Endothelial cell of umbilical vein (primary cell): ENCODE measurements at regions not wholly inside any gene's neighbourhood (a gene's known extent, or its start where the extent isn't known, plus 50 kb on each side); places are given as distances from the start of the nearest gene placed in this dataset.

Experiments
- BruUV-seq: library from RNA; stranded (reverse); fragments of 400-500 nt; replicated peaks from 2 replicates; lab custom pipeline; 2021; lab: Mats Ljungman, UMichigan
- CTCF ChIA-PET: fragments of 300-600, 350-600 bp; sonication (Branson Sonifier 250); formaldehyde crosslinking; loops from one replicate; lab custom pipeline; 2021; ENCODE audit warnings: antibody characterized with exemption, inconsistent platforms; lab: Charles Lee
- POLR2A ChIA-PET: fragments of 300-600, 350-600 bp; sonication (Branson Sonifier 250); formaldehyde crosslinking; loops from one replicate; lab custom pipeline; 2021; ENCODE audit warnings: antibody characterized with exemption, inconsistent platforms; lab: Charles Lee
- DNase-seq: peaks from one replicate; pipeline ENCODE4 v3.0.0-alpha.2; 2011; ENCODE audit warnings: low read depth, low spot score
- FAIRE-seq: peaks from 2 replicates; lab custom pipeline; 2011; peaks lifted over from hg19 to GRCh38; lab: Jason Lieb, UNC
- H2AFZ ChIP-seq: 2 replicates; pipeline ENCODE4 v1.6.0; 2012; ENCODE audit warnings: low read depth, low read length, control low read depth, inconsistent platforms
- H3K27ac ChIP-seq: 2 replicates; pipeline ENCODE4 v1.5.1; 2011; ENCODE audit warnings: low read depth, mild to moderate bottlenecking, control low read depth, low read length, moderate library complexity; ENCODE audit not compliant: insufficient read depth
- H3K27me3 ChIP-seq, 2 experiments: 2 replicates each; pipeline versions ENCODE4 v1.6.0 to v1.6.1; 2011; ENCODE audit warnings: low read length in 2 of 2, mixed read lengths in 1 of 2; ENCODE audit not compliant: control insufficient read depth in 2 of 2, insufficient read depth in 2 of 2
- H3K36me3 ChIP-seq, 2 experiments: 2 replicates in 1 of 2; 3 replicates in 1 of 2; pipeline ENCODE4 v1.5.1; 2011; ENCODE audit warnings: low read length in 2 of 2, mild to moderate bottlenecking in 1 of 2, moderate library complexity in 1 of 2; ENCODE audit not compliant: control insufficient read depth in 2 of 2, insufficient read depth in 2 of 2; ENCODE audit errors: extremely low read depth in 1 of 2
- H3K4me1 ChIP-seq: 3 replicates; pipeline ENCODE4 v1.5.1; 2011; ENCODE audit warnings: mild to moderate bottlenecking, low read length; ENCODE audit not compliant: control insufficient read depth, insufficient read depth; ENCODE audit errors: extremely low read depth
- H3K4me2 ChIP-seq: 2 replicates; pipeline ENCODE4 v1.6.1; 2011; ENCODE audit warnings: low read length, control low read depth, mixed read lengths; ENCODE audit not compliant: insufficient read depth
- H3K4me3 ChIP-seq, 3 experiments: fragments of 200-600 bp in 1 of 3; sonication (generic), shearing (Covaris generic) in 1 of 3; replicated peaks in 1 of 3; 2 replicates each; pipeline ENCODE4 v1.5.1; 2011 to 2016; ENCODE audit warnings: control low read depth in 3 of 3, low read length in 3 of 3, mild to moderate bottlenecking in 2 of 3, inconsistent platforms in 1 of 3, low read depth in 1 of 3, moderate library complexity in 1 of 3; ENCODE audit not compliant: insufficient read depth in 1 of 3
- H3K79me2 ChIP-seq: 2 replicates; pipeline ENCODE4 v1.6.0; 2012; ENCODE audit warnings: low read length, inconsistent platforms; ENCODE audit not compliant: control insufficient read depth, insufficient read depth
- H3K9ac ChIP-seq: replicated peaks from 2 replicates; pipeline ENCODE3; 2011; ENCODE audit warnings: low read length, control low read depth; ENCODE audit not compliant: insufficient read depth; ENCODE audit errors: extremely low read depth
- H3K9me1 ChIP-seq: replicated peaks from 3 replicates; pipeline ENCODE4 v1.6.0; 2011; ENCODE audit warnings: mild to moderate bottlenecking, low read length; ENCODE audit not compliant: control insufficient read depth, insufficient read depth; ENCODE audit errors: extremely low read depth
- H3K9me3 ChIP-seq: replicated peaks from 2 replicates; pipeline ENCODE4 v1.5.1; 2012; ENCODE audit warnings: low read length, inconsistent platforms; ENCODE audit not compliant: control insufficient read depth, insufficient read depth
- H4K20me1 ChIP-seq: replicated peaks from 2 replicates; pipeline ENCODE3; 2011; ENCODE audit warnings: mild to moderate bottlenecking, low read length; ENCODE audit not compliant: control insufficient read depth, insufficient read depth; ENCODE audit errors: extremely low read depth
- CTCF ChIP-seq, 2 donors: IDR thresholded peaks; 1 replicate in 1 of 2; 2 replicates in 1 of 2; pipeline ENCODE4 v1.5.1; 2011; ENCODE audit warnings: low read length in 2 of 2, mild to moderate bottlenecking in 2 of 2, moderate library complexity in 2 of 2, control low read depth in 1 of 2, inconsistent platforms in 1 of 2, low read depth in 1 of 2; ENCODE audit not compliant: insufficient read depth in 1 of 2; ENCODE audit errors: extremely low read depth in 1 of 2
- EZH2 ChIP-seq: IDR thresholded peaks from 2 replicates; pipeline ENCODE4 v1.6.1; 2012; ENCODE audit warnings: borderline replicate concordance, low read depth, mild to moderate bottlenecking, moderate library complexity, low read length, inconsistent platforms; ENCODE audit not compliant: severe bottlenecking
- GATA2 ChIP-seq: IDR thresholded peaks from 2 replicates; pipeline ENCODE4 v1.7.0; 2011; ENCODE audit warnings: low read depth, mild to moderate bottlenecking, moderate library complexity, mixed read lengths, low read length; ENCODE audit not compliant: insufficient read length, insufficient read depth
- JUN ChIP-seq: IDR thresholded peaks from 2 replicates; pipeline ENCODE4 v1.6.1; 2011; ENCODE audit warnings: borderline replicate concordance, low read depth; ENCODE audit not compliant: insufficient read length, insufficient read depth
- MYC ChIP-seq: IDR thresholded peaks from one replicate; pipeline ENCODE4 v1.6.1; 2011; ENCODE audit warnings: mild to moderate bottlenecking, low read depth, low read length
- POLR2A ChIP-seq: IDR thresholded peaks from 2 replicates; pipeline ENCODE4 v1.6.1; 2012; ENCODE audit warnings: low read depth, mild to moderate bottlenecking, control low read depth, low read length
- POLR2AphosphoS5 ChIP-seq: IDR thresholded peaks from 2 replicates; pipeline ENCODE4 v1.6.1; 2012; ENCODE audit warnings: low read depth, mild to moderate bottlenecking, control low read depth, low read length, moderate library complexity; ENCODE audit not compliant: insufficient read depth
- dilution Hi-C: fragments of 300-500 bp; cut with MboI; formaldehyde crosslinking; loops from one replicate; pipeline ENCODE4 v1.15.0; 2019; ENCODE audit warnings: low sequenced_read_pairs; ENCODE audit not compliant: extremely low pct_ligation_motif_present
- intact Hi-C: fragments of 100-400 bp; cut with micrococcal nuclease; formaldehyde crosslinking; loops from one replicate; pipeline ENCODE4 v1.10.0; 2022

GRCh38 chr13:111570911-111571310 is 250.5 kb downstream of the TEX29 start:
- ChIA-PET POLR2A (no interaction called here), CTCF (no interaction called here)
- no peak overlapping the region for H3K4me2 ChIP-seq
- no peak overlapping the region for H3K4me3 ChIP-seq
- H3K36me3 ChIP-seq = no peaks in the 10 kb centered on the region
- dilution Hi-C loops (no loop called here), intact Hi-C loops (no loop called here)
- no peak overlapping the region for H3K9ac ChIP-seq
- no peaks in the 10 kb centered on the region for H3K79me2 ChIP-seq
- no TSS peak for BruUV-seq
- H3K9me3 ChIP-seq = no peaks in the 10 kb centered on the region
- H4K20me1 ChIP-seq = no peaks in the 10 kb centered on the region
- FAIRE-seq = no peak
- no peak overlapping the region for H2AFZ ChIP-seq
- DNase-seq = no peak
- H3K27me3 ChIP-seq = no peaks in the 10 kb centered on the region
- TF ChIP-seq MYC (no peak), POLR2AphosphoS5 (no peak), JUN (no peak), CTCF (IDR thresholded peaks at IDR 0.05; ENCODE audit: extremely low read depth in 1 of 2, insufficient read depth in 1 of 2, low read depth in 1 of 2, low read length in 2 of 2) (no peak), POLR2A (no peak), GATA2 (no peak), EZH2 (no peak)
- H3K27ac ChIP-seq = no peak overlapping the region
- no peaks in the 10 kb centered on the region for H3K4me1 ChIP-seq
- H3K9me1 ChIP-seq = no peaks in the 10 kb centered on the region
